ENCODE measurements at regions not wholly inside any gene's neighbourhood (a gene's known extent, or its start where the extent isn't known, plus 50 kb on each side); places are given as distances from the start of the nearest gene placed in this dataset.

GRCh38 chr9:90981726-90982125 is 180.1 kb downstream of the SYK start:
- TF ChIP-seq CTCF (IDR thresholded peaks at IDR 0.05) = no peak
- no peak for TF ChIP-seq POLR2A (IDR thresholded peaks at IDR 0.05)
- TF ChIP-seq POLR2AphosphoS5 (IDR thresholded peaks at IDR 0.05) = no peak
